ENCODE measurements at regions not wholly inside any gene's neighbourhood (a gene's known extent, or its start where the extent isn't known, plus 50 kb on each side); places are given as distances from the start of the nearest gene placed in this dataset.
"Not testable (repeated sequence)": the region's sequence is repeated elsewhere in the genome, so short reads cannot be mapped to it uniquely, and the experiment has no call there.

- TF ChIP-seq, protein P1, sequence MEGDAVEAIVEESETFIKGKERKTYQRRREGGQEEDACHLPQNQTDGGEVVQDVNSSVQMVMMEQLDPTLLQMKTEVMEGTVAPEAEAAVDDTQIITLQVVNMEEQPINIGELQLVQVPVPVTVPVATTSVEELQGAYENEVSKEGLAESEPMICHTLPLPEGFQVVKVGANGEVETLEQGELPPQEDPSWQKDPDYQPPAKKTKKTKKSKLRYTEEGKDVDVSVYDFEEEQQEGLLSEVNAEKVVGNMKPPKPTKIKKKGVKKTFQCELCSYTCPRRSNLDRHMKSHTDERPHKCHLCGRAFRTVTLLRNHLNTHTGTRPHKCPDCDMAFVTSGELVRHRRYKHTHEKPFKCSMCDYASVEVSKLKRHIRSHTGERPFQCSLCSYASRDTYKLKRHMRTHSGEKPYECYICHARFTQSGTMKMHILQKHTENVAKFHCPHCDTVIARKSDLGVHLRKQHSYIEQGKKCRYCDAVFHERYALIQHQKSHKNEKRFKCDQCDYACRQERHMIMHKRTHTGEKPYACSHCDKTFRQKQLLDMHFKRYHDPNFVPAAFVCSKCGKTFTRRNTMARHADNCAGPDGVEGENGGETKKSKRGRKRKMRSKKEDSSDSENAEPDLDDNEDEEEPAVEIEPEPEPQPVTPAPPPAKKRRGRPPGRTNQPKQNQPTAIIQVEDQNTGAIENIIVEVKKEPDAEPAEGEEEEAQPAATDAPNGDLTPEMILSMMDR (IDR thresholded peaks at IDR 0.05) = not testable (repeated sequence)
- not testable (repeated sequence) for TF ChIP-seq POLR2A (IDR thresholded peaks at IDR 0.05)
These were observed 220.0 kb upstream of the NOTCH2NLA start for GRCh38 chr1:146448877-146449246.
